ENCODE measurements at regions not wholly inside any gene's neighbourhood (a gene's known extent, or its start where the extent isn't known, plus 50 kb on each side); places are given as distances from the start of the nearest gene placed in this dataset.

GRCh38 chr10:3464760-3465405, 292.3 kb upstream of the PITRM1 start:
- no peak for TF ChIP-seq POLR2AphosphoS5 (IDR thresholded peaks at IDR 0.05; ENCODE audit: insufficient read depth, low read depth, low read length)
- no peak for TF ChIP-seq POLR2A (IDR thresholded peaks at IDR 0.05; ENCODE audit: low read depth, low read length)
- TF ChIP-seq MYC (IDR thresholded peaks at IDR 0.05; ENCODE audit: low read depth, low read length): no peak
